ENCODE measurements at regions not wholly inside any gene's neighbourhood (a gene's known extent, or its start where the extent isn't known, plus 50 kb on each side); places are given as distances from the start of the nearest gene placed in this dataset.

DNA sequence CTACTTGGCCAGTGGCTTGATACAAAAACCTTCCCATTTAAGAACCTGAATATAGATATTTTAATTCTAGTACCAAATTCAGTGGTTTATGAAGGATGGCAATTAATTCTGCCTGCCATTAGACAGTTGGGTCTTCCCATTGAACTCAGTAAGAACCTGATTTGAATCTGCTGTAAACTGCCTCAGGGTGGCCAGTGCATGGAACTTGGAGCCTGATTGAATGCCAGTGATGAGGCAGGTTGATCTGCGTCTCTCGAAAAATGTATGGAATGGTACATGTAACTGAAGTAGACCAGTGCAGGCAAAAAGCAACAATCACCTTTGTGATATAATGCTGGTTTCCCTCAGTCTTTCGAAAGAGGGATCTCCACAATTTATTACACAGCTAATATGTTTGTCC, 421.4 kb downstream of the TMA16 start:
- DNase-seq (ENCODE audit: low read depth) = no peak
- no peak overlapping the region for H3K4me3 ChIP-seq (ENCODE audit: low read depth, low read length)
- TF ChIP-seq MYC (IDR thresholded peaks at IDR 0.05; ENCODE audit: low read depth, low read length) (no peak), POLR2A (IDR thresholded peaks at IDR 0.05; ENCODE audit: extremely low read depth, insufficient read length) (no peak)
- TF ChIP-seq, protein P1, sequence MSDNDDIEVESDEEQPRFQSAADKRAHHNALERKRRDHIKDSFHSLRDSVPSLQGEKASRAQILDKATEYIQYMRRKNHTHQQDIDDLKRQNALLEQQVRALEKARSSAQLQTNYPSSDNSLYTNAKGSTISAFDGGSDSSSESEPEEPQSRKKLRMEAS (IDR thresholded peaks at IDR 0.05; ENCODE audit: low read depth, low read length) = no peak
- TF ChIP-seq, protein P2, sequence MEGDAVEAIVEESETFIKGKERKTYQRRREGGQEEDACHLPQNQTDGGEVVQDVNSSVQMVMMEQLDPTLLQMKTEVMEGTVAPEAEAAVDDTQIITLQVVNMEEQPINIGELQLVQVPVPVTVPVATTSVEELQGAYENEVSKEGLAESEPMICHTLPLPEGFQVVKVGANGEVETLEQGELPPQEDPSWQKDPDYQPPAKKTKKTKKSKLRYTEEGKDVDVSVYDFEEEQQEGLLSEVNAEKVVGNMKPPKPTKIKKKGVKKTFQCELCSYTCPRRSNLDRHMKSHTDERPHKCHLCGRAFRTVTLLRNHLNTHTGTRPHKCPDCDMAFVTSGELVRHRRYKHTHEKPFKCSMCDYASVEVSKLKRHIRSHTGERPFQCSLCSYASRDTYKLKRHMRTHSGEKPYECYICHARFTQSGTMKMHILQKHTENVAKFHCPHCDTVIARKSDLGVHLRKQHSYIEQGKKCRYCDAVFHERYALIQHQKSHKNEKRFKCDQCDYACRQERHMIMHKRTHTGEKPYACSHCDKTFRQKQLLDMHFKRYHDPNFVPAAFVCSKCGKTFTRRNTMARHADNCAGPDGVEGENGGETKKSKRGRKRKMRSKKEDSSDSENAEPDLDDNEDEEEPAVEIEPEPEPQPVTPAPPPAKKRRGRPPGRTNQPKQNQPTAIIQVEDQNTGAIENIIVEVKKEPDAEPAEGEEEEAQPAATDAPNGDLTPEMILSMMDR (IDR thresholded peaks at IDR 0.05; ENCODE audit: low read depth, low read length) = no peak

DNA sequence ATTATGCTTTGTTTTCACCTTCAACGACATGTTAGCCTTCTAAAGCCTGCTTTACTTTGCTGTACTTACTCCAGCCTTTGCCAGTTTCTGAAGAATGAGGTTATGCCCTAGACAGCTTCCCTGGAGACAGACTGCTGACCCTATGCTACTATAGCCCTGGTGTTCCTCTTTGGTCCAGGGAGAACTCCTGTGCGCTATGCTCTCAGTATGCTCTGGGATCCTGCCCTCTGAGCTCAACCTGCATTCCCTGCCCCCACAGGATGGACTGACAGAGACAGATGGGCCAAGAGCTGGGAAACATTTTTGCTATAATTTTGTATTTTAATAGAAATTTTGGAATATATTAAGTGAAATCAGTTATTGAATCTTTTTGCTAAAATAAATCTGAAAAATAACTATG, 425.9 kb downstream of the TMA16 start:
- no peak for DNase-seq (ENCODE audit: low read depth)
- no peak overlapping the region for H3K4me3 ChIP-seq (ENCODE audit: low read depth, low read length)
- TF ChIP-seq POLR2A (IDR thresholded peaks at IDR 0.05; ENCODE audit: extremely low read depth, insufficient read length) = no peak
- TF ChIP-seq, protein P2 (IDR thresholded peaks at IDR 0.05; ENCODE audit: low read depth, low read length) = no peak

DNA sequence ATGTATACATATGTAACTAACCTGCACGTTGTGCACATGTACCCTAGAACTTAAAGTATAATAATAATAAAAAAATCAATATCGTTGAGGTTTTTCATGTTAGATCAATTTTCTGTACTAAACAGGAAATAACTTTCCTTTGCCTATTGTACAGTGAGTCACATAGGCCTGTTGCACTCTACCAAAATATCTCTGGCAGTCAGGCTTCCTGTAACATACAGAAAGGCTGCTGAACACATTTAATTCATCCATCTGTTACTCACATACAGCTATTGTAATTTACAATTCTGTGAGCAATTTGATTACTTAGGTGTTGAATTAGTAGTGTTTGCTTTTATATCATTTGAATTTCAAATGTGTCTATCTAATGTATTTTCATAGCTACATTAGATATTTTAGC, 427.8 kb downstream of the TMA16 start:
- DNase-seq (ENCODE audit: low read depth) = no peak
- TF ChIP-seq POLR2A (IDR thresholded peaks at IDR 0.05; ENCODE audit: extremely low read depth, insufficient read length) (no peak), MYC (IDR thresholded peaks at IDR 0.05; ENCODE audit: low read depth, low read length) (no peak)
- TF ChIP-seq, protein P2 (IDR thresholded peaks at IDR 0.05; ENCODE audit: low read depth, low read length) = no peak
- TF ChIP-seq, protein P1 (IDR thresholded peaks at IDR 0.05; ENCODE audit: low read depth, low read length) = no peak
- no peak overlapping the region for H3K4me3 ChIP-seq (ENCODE audit: low read depth, low read length)

DNA sequence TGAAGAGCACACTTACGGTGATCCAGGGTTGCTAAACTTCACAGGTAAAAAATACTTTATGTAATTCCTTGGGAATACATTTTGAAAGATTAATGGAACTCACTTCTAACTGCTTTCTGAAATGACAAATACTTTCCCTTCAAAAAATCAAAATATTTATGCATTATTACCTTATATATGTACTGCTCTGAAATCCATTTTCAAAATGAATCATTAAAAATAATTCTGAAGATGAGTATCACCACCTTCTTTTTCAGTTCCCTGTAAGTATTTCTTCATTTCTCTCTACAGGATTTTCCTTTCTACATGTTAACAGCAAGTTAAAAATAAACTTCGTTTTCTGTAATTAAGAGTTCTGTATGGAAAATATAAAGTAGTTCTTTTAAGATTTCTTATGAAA, 428.6 kb downstream of the TMA16 start:
- no peak overlapping the region for H3K4me3 ChIP-seq (ENCODE audit: low read depth, low read length)
- DNase-seq (ENCODE audit: low read depth) = no peak
- TF ChIP-seq, protein P1 (IDR thresholded peaks at IDR 0.05; ENCODE audit: low read depth, low read length) = no peak
- TF ChIP-seq, protein P2 (IDR thresholded peaks at IDR 0.05; ENCODE audit: low read depth, low read length) = no peak

DNA sequence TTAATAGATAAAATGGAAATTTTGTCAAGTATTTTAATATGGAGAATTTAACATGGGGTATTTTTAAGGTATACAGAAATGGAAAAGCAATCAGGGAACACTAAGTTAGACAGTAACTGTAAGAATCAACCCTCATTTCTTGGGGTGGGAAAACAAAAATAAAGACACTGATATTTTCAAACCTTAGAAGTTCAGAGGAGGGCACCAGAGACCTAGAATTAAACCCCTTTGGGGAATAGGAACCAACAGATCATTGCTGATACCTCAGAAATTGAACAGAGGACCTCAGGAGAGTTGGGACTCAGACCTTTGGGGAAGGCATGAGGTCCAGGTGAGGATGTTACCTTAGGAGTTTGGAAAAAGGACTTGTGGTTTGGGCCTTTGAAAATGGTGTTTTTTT, 435.6 kb downstream of the TMA16 start:
- TF ChIP-seq MYC (IDR thresholded peaks at IDR 0.05; ENCODE audit: low read depth, low read length) (no peak), POLR2A (IDR thresholded peaks at IDR 0.05; ENCODE audit: extremely low read depth, insufficient read length) (no peak)
- TF ChIP-seq, protein P2 (IDR thresholded peaks at IDR 0.05; ENCODE audit: low read depth, low read length) = no peak
- TF ChIP-seq, protein P1 (IDR thresholded peaks at IDR 0.05; ENCODE audit: low read depth, low read length) = no peak
- no peak for DNase-seq (ENCODE audit: low read depth)
- no peak overlapping the region for H3K4me3 ChIP-seq (ENCODE audit: low read depth, low read length)

DNA sequence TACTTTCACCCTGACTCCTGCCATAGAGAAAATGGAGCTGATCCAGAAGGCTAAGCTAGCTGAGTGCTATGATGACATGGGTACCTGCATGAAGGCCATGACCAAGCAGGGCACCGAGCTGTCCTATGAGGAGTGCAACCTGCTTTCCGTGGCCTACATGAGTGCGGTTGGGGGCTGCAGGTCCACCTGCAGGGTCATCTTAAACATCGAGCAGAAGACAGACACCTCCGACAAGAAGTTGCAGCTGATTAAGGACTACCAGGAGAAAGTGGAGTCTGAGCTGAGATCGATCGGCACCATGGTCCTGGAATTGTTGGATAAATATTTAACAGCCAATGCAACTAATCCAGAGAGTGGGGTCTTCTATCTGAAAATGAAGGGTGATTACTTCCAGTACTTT, 438.0 kb downstream of the TMA16 start:
- DNase-seq (ENCODE audit: low read depth) = no peak
- TF ChIP-seq, protein P1 (IDR thresholded peaks at IDR 0.05; ENCODE audit: low read depth, low read length) = no peak
- TF ChIP-seq POLR2A (IDR thresholded peaks at IDR 0.05; ENCODE audit: extremely low read depth, insufficient read length) (no peak), MYC (IDR thresholded peaks at IDR 0.05; ENCODE audit: low read depth, low read length) (no peak)
- TF ChIP-seq, protein P2 (IDR thresholded peaks at IDR 0.05; ENCODE audit: low read depth, low read length) = no peak
- no peak overlapping the region for H3K4me3 ChIP-seq (ENCODE audit: low read depth, low read length)

All from NB4 (cell line).